GM12878 (cell line): ENCODE measurements at regions not wholly inside any gene's neighbourhood (a gene's known extent, or its start where the extent isn't known, plus 50 kb on each side); places are given as distances from the start of the nearest gene placed in this dataset.

ENCODE experiments used
- BHLHE40 ChIP-seq, 2 experiments: fragments of 450-650 bp in 1 of 2; IDR thresholded peaks; 2 replicates each; pipeline ENCODE4 v1.6.1; 2011 to 2017; ENCODE audit warnings: low read depth in 2 of 2, borderline replicate concordance in 1 of 2, improper control_type of control experiment in 1 of 2, low read length in 1 of 2, mild to moderate bottlenecking in 1 of 2
- CHD2 ChIP-seq: IDR thresholded peaks from 2 replicates; pipeline ENCODE4 v1.6.1; 2011; ENCODE audit warnings: low read depth, low read length, improper control_type of control experiment, borderline replicate concordance
- CREM ChIP-seq: IDR thresholded peaks from 2 replicates; pipeline ENCODE4 v1.6.1; 2014; ENCODE audit warnings: antibody characterized with exemption, low read depth
- IRF5 ChIP-seq: fragments of 450-650 bp; IDR thresholded peaks from 2 replicates; pipeline ENCODE4 v1.6.1; 2017; ENCODE audit warnings: borderline replicate concordance
- KAT2A ChIP-seq: conservative IDR thresholded peaks from 2 replicates; pipeline ENCODE4 v1.6.1; 2011; ENCODE audit warnings: low read depth, low read length; ENCODE audit not compliant: control insufficient read depth
- MTA2 ChIP-seq: fragments of 450-650 bp; IDR thresholded peaks from 2 replicates; pipeline ENCODE4 v1.6.1; 2016; ENCODE audit warnings: low read depth, mild to moderate bottlenecking, moderate library complexity
- NFIC ChIP-seq: IDR thresholded peaks from 2 replicates; pipeline ENCODE4 v1.6.1; 2012; ENCODE audit warnings: low read depth, mild to moderate bottlenecking, inconsistent platforms, low read length, moderate library complexity
- NKRF ChIP-seq: fragments of 450-650 bp; conservative IDR thresholded peaks from 2 replicates; pipeline ENCODE4 v1.6.1; 2017; ENCODE audit warnings: mild to moderate bottlenecking, moderate library complexity
- RB1 ChIP-seq: fragments of 450-650 bp; formaldehyde crosslinking; IDR thresholded peaks from 2 replicates; pipeline ENCODE4 v1.6.1; 2017; ENCODE audit warnings: mild to moderate bottlenecking, borderline replicate concordance
- SMC3 ChIP-seq: IDR thresholded peaks from 2 replicates; pipeline ENCODE4 v1.6.1; 2011; ENCODE audit warnings: low read length, improper control_type of control experiment, borderline replicate concordance
- STAT3 ChIP-seq: IDR thresholded peaks from 2 replicates; pipeline ENCODE4 v1.6.1; 2011; ENCODE audit warnings: low read depth, low read length, improper control_type of control experiment
- SUPT20H ChIP-seq: IDR thresholded peaks from 2 replicates; pipeline ENCODE4 v1.6.1; 2011; ENCODE audit warnings: low read depth, mild to moderate bottlenecking, low read length, moderate library complexity, borderline replicate concordance; ENCODE audit not compliant: control insufficient read depth
- ZBTB33 ChIP-seq: fragments of 450-650 bp; IDR thresholded peaks from 2 replicates; pipeline ENCODE4 v1.6.1; 2017; ENCODE audit warnings: mild to moderate bottlenecking
- ZNF384 ChIP-seq: IDR thresholded peaks from 2 replicates; pipeline ENCODE4 v1.6.1; 2012; ENCODE audit warnings: low read depth, mild to moderate bottlenecking, low read length, improper control_type of control experiment, borderline replicate concordance
- TF ChIP-seq, protein P1 (sequence below): IDR thresholded peaks from 2 replicates; pipeline ENCODE4 v1.6.1; 2011; ENCODE audit warnings: mild to moderate bottlenecking, low read depth, low read length, moderate library complexity; ENCODE audit not compliant: insufficient replicate concordance
- TF ChIP-seq, protein P2 (sequence below): IDR thresholded peaks from 2 replicates; pipeline ENCODE4 v1.6.1; 2012; ENCODE audit warnings: low read length, inconsistent platforms
- TF ChIP-seq, protein P3 (sequence below): fragments of 450-650 bp; IDR thresholded peaks from 2 replicates; pipeline ENCODE4 v1.6.1; 2016; ENCODE audit warnings: mild to moderate bottlenecking, moderate library complexity, borderline replicate concordance

GRCh38 chr1:234955107-234955731 is 173.4 kb downstream of the TOMM20 start (continued):
- TF ChIP-seq, protein P1, sequence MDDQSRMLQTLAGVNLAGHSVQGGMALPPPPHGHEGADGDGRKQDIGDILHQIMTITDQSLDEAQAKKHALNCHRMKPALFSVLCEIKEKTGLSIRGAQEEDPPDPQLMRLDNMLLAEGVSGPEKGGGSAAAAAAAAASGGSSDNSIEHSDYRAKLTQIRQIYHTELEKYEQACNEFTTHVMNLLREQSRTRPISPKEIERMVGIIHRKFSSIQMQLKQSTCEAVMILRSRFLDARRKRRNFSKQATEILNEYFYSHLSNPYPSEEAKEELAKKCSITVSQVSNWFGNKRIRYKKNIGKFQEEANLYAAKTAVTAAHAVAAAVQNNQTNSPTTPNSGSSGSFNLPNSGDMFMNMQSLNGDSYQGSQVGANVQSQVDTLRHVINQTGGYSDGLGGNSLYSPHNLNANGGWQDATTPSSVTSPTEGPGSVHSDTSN: peak; percentile 6
- TF ChIP-seq KAT2A (no peak), NKRF (no peak), STAT3 (no peak), BHLHE40 (IDR thresholded peaks at IDR 0.05; ENCODE audit: borderline replicate concordance in 1 of 2, low read depth in 2 of 2, low read length in 1 of 2) (0 out of 4 replicates have a peak, but pooled peaks of 1 of the 2 experiments have one; percentile 18), IRF5 (no peak), CHD2 (peak; percentile 75; the same call in 1 of the 2 replicates), NFIC (no peak), RB1 (no peak; the same call in 1 of the 2 replicates), ZNF384 (no peak; the same call in 1 of the 2 replicates), CREM (no peak), ZBTB33 (no peak), SMC3 (no peak), MTA2 (peak; percentile 59), SUPT20H (no peak)
- TF ChIP-seq, protein P2, sequence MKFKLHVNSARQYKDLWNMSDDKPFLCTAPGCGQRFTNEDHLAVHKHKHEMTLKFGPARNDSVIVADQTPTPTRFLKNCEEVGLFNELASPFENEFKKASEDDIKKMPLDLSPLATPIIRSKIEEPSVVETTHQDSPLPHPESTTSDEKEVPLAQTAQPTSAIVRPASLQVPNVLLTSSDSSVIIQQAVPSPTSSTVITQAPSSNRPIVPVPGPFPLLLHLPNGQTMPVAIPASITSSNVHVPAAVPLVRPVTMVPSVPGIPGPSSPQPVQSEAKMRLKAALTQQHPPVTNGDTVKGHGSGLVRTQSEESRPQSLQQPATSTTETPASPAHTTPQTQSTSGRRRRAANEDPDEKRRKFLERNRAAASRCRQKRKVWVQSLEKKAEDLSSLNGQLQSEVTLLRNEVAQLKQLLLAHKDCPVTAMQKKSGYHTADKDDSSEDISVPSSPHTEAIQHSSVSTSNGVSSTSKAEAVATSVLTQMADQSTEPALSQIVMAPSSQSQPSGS: no peak
- TF ChIP-seq, protein P3, sequence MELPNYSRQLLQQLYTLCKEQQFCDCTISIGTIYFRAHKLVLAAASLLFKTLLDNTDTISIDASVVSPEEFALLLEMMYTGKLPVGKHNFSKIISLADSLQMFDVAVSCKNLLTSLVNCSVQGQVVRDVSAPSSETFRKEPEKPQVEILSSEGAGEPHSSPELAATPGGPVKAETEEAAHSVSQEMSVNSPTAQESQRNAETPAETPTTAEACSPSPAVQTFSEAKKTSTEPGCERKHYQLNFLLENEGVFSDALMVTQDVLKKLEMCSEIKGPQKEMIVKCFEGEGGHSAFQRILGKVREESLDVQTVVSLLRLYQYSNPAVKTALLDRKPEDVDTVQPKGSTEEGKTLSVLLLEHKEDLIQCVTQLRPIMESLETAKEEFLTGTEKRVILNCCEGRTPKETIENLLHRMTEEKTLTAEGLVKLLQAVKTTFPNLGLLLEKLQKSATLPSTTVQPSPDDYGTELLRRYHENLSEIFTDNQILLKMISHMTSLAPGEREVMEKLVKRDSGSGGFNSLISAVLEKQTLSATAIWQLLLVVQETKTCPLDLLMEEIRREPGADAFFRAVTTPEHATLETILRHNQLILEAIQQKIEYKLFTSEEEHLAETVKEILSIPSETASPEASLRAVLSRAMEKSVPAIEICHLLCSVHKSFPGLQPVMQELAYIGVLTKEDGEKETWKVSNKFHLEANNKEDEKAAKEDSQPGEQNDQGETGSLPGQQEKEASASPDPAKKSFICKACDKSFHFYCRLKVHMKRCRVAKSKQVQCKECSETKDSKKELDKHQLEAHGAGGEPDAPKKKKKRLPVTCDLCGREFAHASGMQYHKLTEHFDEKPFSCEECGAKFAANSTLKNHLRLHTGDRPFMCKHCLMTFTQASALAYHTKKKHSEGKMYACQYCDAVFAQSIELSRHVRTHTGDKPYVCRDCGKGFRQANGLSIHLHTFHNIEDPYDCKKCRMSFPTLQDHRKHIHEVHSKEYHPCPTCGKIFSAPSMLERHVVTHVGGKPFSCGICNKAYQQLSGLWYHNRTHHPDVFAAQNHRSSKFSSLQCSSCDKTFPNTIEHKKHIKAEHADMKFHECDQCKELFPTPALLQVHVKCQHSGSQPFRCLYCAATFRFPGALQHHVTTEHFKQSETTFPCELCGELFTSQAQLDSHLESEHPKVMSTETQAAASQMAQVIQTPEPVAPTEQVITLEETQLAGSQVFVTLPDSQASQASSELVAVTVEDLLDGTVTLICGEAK: no peak; the same call in 1 of the 2 replicates
